H9 (cell line): ENCODE measurements at regions not wholly inside any gene's neighbourhood (a gene's known extent, or its start where the extent isn't known, plus 50 kb on each side); places are given as distances from the start of the nearest gene placed in this dataset.

Experiments
- DNase-seq: peaks from one replicate; pipeline ENCODE4 v3.0.0-alpha.2; 2017
- H2AFZ ChIP-seq: one replicate; pipeline ENCODE4 v1.6.1; 2013; ENCODE audit warnings: mild to moderate bottlenecking, low read length, control low read depth, moderate library complexity
- H2AK5ac ChIP-seq: 2 replicates; pipeline ENCODE4 v1.6.1; 2013; ENCODE audit warnings: low read length, control low read depth, mixed read lengths; ENCODE audit not compliant: insufficient read length
- H2BK120ac ChIP-seq: one replicate; pipeline ENCODE4 v1.6.1; 2013; ENCODE audit warnings: low read depth, mild to moderate bottlenecking, low read length, control low read depth, inconsistent platforms; ENCODE audit not compliant: poor library complexity, severe bottlenecking
- H2BK12ac ChIP-seq: 2 replicates; pipeline ENCODE4 v1.6.1; 2013; ENCODE audit warnings: low read length, control low read depth, mixed read lengths, low read depth; ENCODE audit not compliant: insufficient read length
- H2BK15ac ChIP-seq: 2 replicates; pipeline ENCODE4 v1.6.1; 2013; ENCODE audit warnings: low read depth, low read length, control low read depth
- H2BK20ac ChIP-seq: one replicate; pipeline ENCODE4 v1.6.1; 2013; ENCODE audit warnings: low read depth, mild to moderate bottlenecking, low read length, control low read depth, inconsistent platforms; ENCODE audit not compliant: poor library complexity, severe bottlenecking
- H2BK5ac ChIP-seq: 2 replicates; pipeline ENCODE4 v1.6.1; 2013; ENCODE audit warnings: low read length, control low read depth, mixed read lengths; ENCODE audit not compliant: insufficient read length
- H3K14ac ChIP-seq: 2 replicates; pipeline ENCODE4 v1.6.1; 2013; ENCODE audit warnings: low read length, control low read depth; ENCODE audit not compliant: insufficient read depth
- H3K18ac ChIP-seq: 2 replicates; pipeline ENCODE4 v1.6.1; 2013; ENCODE audit warnings: low read depth, mild to moderate bottlenecking, mixed read lengths, low read length, control low read depth; ENCODE audit not compliant: insufficient read length
- H3K23ac ChIP-seq: 2 replicates; pipeline ENCODE4 v1.6.1; 2013; ENCODE audit warnings: low read length, control low read depth, mixed read lengths, low read depth; ENCODE audit not compliant: insufficient read length
- H3K23me2 ChIP-seq: 2 replicates; pipeline ENCODE4 v1.6.1; 2013; ENCODE audit warnings: low read depth, mild to moderate bottlenecking, mixed read lengths, low read length, control low read depth; ENCODE audit not compliant: insufficient read length, poor library complexity, severe bottlenecking
- H3K27ac ChIP-seq: 2 replicates; pipeline ENCODE4 v1.5.1; 2013; ENCODE audit warnings: low read length, control low read depth, mixed read lengths, low read depth; ENCODE audit not compliant: insufficient read length
- H3K27me3 ChIP-seq: 2 replicates; pipeline ENCODE4 v1.6.1; 2013; ENCODE audit warnings: low read length, control low read depth, inconsistent platforms; ENCODE audit not compliant: insufficient read depth
- H3K4ac ChIP-seq: 2 replicates; pipeline ENCODE4 v1.6.1; 2013; ENCODE audit warnings: low read depth, mild to moderate bottlenecking, control low read depth, inconsistent platforms, low read length, moderate library complexity
- H3K4me1 ChIP-seq: 2 replicates; pipeline ENCODE4 v1.6.1; 2013; ENCODE audit warnings: low read length, control low read depth, inconsistent platforms; ENCODE audit not compliant: insufficient read depth
- H3K4me2 ChIP-seq: 2 replicates; pipeline ENCODE4 v1.6.1; 2013; ENCODE audit warnings: low read length, control low read depth, mixed read lengths; ENCODE audit not compliant: insufficient read length, insufficient read depth
- H3K56ac ChIP-seq: 2 replicates; pipeline ENCODE4 v1.6.1; 2013; ENCODE audit warnings: low read depth, mild to moderate bottlenecking, mixed read lengths, low read length, control low read depth; ENCODE audit not compliant: insufficient read length
- H3K79me1 ChIP-seq: 2 replicates; pipeline ENCODE4 v1.6.1; 2013; ENCODE audit warnings: low read depth, mild to moderate bottlenecking, moderate library complexity, low read length, control low read depth, inconsistent platforms; ENCODE audit not compliant: insufficient read depth, poor library complexity, severe bottlenecking
- H3K79me2 ChIP-seq: 2 replicates; pipeline ENCODE4 v1.6.1; 2013; ENCODE audit warnings: low read length, control low read depth, inconsistent platforms; ENCODE audit not compliant: insufficient read depth
- H3K9ac ChIP-seq: 2 replicates; pipeline ENCODE4 v1.6.1; 2013; ENCODE audit warnings: low read length, control low read depth, mixed read lengths; ENCODE audit not compliant: insufficient read length; ENCODE audit errors: extremely low read depth
- H3K9me3 ChIP-seq: one replicate; pipeline ENCODE4 v1.6.1; 2013; ENCODE audit warnings: low read depth, low read length, inconsistent platforms; ENCODE audit not compliant: control insufficient read depth
- H3T11ph ChIP-seq: one replicate; pipeline ENCODE4 v1.6.1; 2013; ENCODE audit warnings: mild to moderate bottlenecking, low read length, control low read depth, inconsistent platforms
- H4K20me1 ChIP-seq: one replicate; pipeline ENCODE4 v1.6.1; 2013; ENCODE audit not compliant: control insufficient read depth, insufficient read length, insufficient read depth
- H4K5ac ChIP-seq: 2 replicates; pipeline ENCODE4 v1.6.1; 2013; ENCODE audit warnings: low read depth, mild to moderate bottlenecking, mixed read lengths, low read length, control low read depth; ENCODE audit not compliant: insufficient read length
- H4K8ac ChIP-seq: replicated peaks from 2 replicates; pipeline ENCODE4 v1.6.1; 2013; ENCODE audit warnings: low read length, control low read depth, mixed read lengths, low read depth; ENCODE audit not compliant: insufficient read length
- H4K91ac ChIP-seq: 2 replicates; pipeline ENCODE4 v1.6.1; 2013; ENCODE audit warnings: low read depth, mild to moderate bottlenecking, moderate library complexity, mixed read lengths, low read length, control low read depth; ENCODE audit not compliant: insufficient read length
- H3K27ac Mint-ChIP-seq, 3 experiments: 2 replicates in 2 of 3; 3 replicates in 1 of 3; pipeline ENCODE4 v1.8.0; 2020 to 2021; ENCODE audit warnings: mixed read lengths in 3 of 3, mild to moderate bottlenecking in 1 of 3, moderate library complexity in 1 of 3
- H3K27me3 Mint-ChIP-seq: 2 replicates; pipeline ENCODE4 v1.8.0; 2021; ENCODE audit warnings: low read depth, mild to moderate bottlenecking, moderate library complexity, mixed read lengths
- H3K36me3 Mint-ChIP-seq, 3 experiments: 2 replicates in 2 of 3; 3 replicates in 1 of 3; pipeline ENCODE4 v1.8.0; 2020 to 2021; ENCODE audit warnings: low read depth in 3 of 3, mixed read lengths in 3 of 3; ENCODE audit not compliant: insufficient read depth in 1 of 3
- H3K4me1 Mint-ChIP-seq, 2 experiments: 2 replicates each; pipeline ENCODE4 v1.8.0; 2020; ENCODE audit warnings: mixed read lengths in 2 of 2
- H3K4me3 Mint-ChIP-seq, 2 experiments: 2 replicates in 1 of 2; 3 replicates in 1 of 2; pipeline ENCODE4 v1.8.0; 2020 to 2021; ENCODE audit warnings: mild to moderate bottlenecking in 2 of 2, mixed read lengths in 2 of 2, moderate library complexity in 1 of 2
- H3K9me3 Mint-ChIP-seq, 2 experiments: 2 replicates in 1 of 2; 3 replicates in 1 of 2; pipeline ENCODE4 v1.8.0; 2020; ENCODE audit warnings: mild to moderate bottlenecking in 2 of 2, mixed read lengths in 2 of 2, moderate library complexity in 1 of 2
- WGBS: extraction: QIAGEN DNeasy Blood & Tissue Kit; methylation state at CpG from one replicate; pipeline ENCODE4 v1.1.7; 2013; ENCODE audit warnings: missing lambda C conversion rate, low lambda C conversion rate, mixed read lengths; ENCODE audit not compliant: insufficient read length; ENCODE audit errors: extremely low coverage; 5-methylcytosine and 5-hydroxymethylcytosine counted together
- TF ChIP-seq, protein P1 (sequence below): fragments of 200-600 bp; sonication (generic); conservative IDR thresholded peaks from 3 replicates; pipeline ENCODE4 v1.8.0; 2021; ENCODE audit warnings: antibody characterized with exemption, mild to moderate bottlenecking

DNA sequence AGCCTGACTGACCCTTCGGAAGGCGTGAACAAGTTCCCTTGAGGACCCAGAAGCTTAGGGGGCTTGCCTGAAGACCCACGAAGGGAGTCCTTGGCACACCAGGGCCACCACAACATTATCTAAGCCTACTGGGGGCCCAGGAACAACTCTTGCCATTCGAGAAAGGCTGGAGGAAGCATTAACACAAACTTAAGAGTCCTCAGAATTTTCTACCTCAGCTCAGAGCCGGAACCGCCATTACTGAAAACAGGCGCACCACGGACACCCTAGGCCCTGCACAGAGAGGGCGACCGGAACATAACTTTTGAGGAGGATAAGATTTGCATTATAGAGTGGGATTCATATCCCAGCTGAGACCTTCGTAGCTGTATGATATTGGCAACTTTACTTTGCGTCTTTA is 229.1 kb downstream of the ADAM29 start:
- Mint-ChIP-seq H3K27ac (no peak overlapping the region), H3K9me3 (peaks cover 0 to 3% of the 10 kb centered on the region in 2 experiments; a peak in 3 of 5 replicates), H3K27me3 (no peaks in the 10 kb centered on the region), H3K36me3 (peaks cover 0 to 6% (median 2%) of the 10 kb centered on the region in 3 experiments; a peak in 1 of 7 replicates), H3K4me3 (no peak overlapping the region), H3K4me1 (no peaks in the 10 kb centered on the region)
- Histone ChIP-seq H2BK5ac (no peak overlapping the region), H3K56ac (no peak overlapping the region), H3K4me2 (no peak overlapping the region), H2BK120ac (no peak overlapping the region), H2AK5ac (no peak overlapping the region), H3K14ac (no peak overlapping the region), H2BK15ac (no peak overlapping the region), H4K5ac (no peak overlapping the region), H4K8ac (no peak overlapping the region), H3K18ac (no peak overlapping the region), H3K27ac (no peak overlapping the region), H2AFZ (no peak overlapping the region), H2BK20ac (no peak overlapping the region), H3K4ac (no peak overlapping the region), H3K9ac (no peak overlapping the region), H3K9me3 (no peaks in the 10 kb centered on the region), H3K79me2 (no peaks in the 10 kb centered on the region), H4K20me1 (no peaks in the 10 kb centered on the region), H3K27me3 (no peaks in the 10 kb centered on the region), H4K91ac (no peak overlapping the region), H3K23ac (no peak overlapping the region), H2BK12ac (no peak overlapping the region), H3K23me2 (no peaks in the 10 kb centered on the region), H3K79me1 (no peaks in the 10 kb centered on the region), H3T11ph (no peak overlapping the region), H3K4me1 (no peaks in the 10 kb centered on the region)
- no peak for DNase-seq
- no CpG with 5 or more reads among the region's 12 CpGs for WGBS
- TF ChIP-seq, protein P1, sequence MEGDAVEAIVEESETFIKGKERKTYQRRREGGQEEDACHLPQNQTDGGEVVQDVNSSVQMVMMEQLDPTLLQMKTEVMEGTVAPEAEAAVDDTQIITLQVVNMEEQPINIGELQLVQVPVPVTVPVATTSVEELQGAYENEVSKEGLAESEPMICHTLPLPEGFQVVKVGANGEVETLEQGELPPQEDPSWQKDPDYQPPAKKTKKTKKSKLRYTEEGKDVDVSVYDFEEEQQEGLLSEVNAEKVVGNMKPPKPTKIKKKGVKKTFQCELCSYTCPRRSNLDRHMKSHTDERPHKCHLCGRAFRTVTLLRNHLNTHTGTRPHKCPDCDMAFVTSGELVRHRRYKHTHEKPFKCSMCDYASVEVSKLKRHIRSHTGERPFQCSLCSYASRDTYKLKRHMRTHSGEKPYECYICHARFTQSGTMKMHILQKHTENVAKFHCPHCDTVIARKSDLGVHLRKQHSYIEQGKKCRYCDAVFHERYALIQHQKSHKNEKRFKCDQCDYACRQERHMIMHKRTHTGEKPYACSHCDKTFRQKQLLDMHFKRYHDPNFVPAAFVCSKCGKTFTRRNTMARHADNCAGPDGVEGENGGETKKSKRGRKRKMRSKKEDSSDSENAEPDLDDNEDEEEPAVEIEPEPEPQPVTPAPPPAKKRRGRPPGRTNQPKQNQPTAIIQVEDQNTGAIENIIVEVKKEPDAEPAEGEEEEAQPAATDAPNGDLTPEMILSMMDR = no peak
